Stomach smooth muscle (tissue), 2 donors: ENCODE measurements at regions not wholly inside any gene's neighbourhood (a gene's known extent, or its start where the extent isn't known, plus 50 kb on each side); places are given as distances from the start of the nearest gene placed in this dataset.

Experiments used
- H3K27ac ChIP-seq: one replicate; pipeline ENCODE4 v1.7.0; 2013; ENCODE audit warnings: mild to moderate bottlenecking, low read length, inconsistent platforms
- H3K27me3 ChIP-seq, 2 donors: one replicate each; pipeline ENCODE4 v1.7.0; 2013; ENCODE audit warnings: low read length in 2 of 2; ENCODE audit not compliant: insufficient read depth in 2 of 2, control insufficient read depth in 1 of 2
- H3K36me3 ChIP-seq, 2 donors: one replicate each; pipeline ENCODE4 v1.7.0; 2013; ENCODE audit warnings: low read length in 2 of 2; ENCODE audit not compliant: control insufficient read depth in 2 of 2, insufficient read depth in 2 of 2
- H3K4me1 ChIP-seq: one replicate; pipeline ENCODE4 v1.7.0; 2013; ENCODE audit warnings: low read length; ENCODE audit not compliant: control insufficient read depth, insufficient read depth
- H3K4me3 ChIP-seq, 2 donors: one replicate each; pipeline ENCODE4 v1.7.0; 2013; ENCODE audit warnings: low read length in 2 of 2
- H3K9ac ChIP-seq, 2 donors: one replicate each; pipeline ENCODE4 v1.7.0; 2013; ENCODE audit warnings: low read length in 2 of 2, mild to moderate bottlenecking in 1 of 2
- H3K9me3 ChIP-seq, 2 donors: one replicate each; pipeline ENCODE4 v1.7.0; 2013; ENCODE audit warnings: low read length in 2 of 2; ENCODE audit not compliant: control insufficient read depth in 2 of 2
- donor health status: healthy.
- donor health status: Pancreatic carcinoma.

DNA sequence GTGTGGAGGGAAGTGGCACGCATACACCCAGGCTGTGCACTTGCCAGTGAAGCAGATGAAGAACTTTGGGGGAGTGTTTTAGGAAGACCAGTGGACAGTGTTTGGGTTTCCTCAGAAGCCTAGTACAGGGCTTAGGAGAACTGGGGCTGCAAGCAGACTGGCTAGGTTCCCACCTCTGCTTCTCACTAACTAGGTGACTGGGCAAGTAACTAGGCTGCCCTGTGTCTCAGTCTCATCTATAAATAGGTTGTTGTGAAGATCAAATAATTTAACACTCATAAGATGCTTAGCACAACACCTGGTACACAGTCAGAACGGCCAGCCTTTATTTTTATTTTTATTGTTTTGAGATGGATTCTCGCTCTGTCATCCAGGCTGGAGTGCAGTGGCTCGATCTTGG lies 312.1 kb downstream of the CDH26 start:
- Histone ChIP-seq H3K27ac (no peak overlapping the region), H3K9ac (no peak overlapping the region), H3K4me1 (no peaks in the 10 kb centered on the region), H3K9me3 (no peaks in the 10 kb centered on the region), H3K4me3 (no peak overlapping the region), H3K27me3 (peaks cover 4 to 9% of the 10 kb centered on the region in 2 donors), H3K36me3 (no peaks in the 10 kb centered on the region)

DNA sequence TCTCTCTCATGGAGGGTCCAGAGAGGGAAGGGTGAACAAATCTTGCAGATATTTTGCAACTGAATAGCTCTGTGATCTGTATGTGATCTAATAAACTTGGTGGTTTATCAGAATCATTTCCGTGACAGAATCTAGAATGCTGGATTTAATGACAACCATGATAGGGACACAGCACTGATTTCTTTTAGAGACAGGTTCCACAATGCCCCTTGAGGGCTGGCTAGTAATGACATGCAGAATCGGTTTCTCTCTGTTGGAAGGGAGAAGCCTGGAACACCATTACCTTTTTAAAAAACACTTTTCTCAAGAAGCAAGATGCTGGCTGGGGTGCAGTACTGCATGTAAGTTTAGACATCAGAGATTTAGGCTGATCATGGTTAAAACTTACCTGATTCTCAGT lies 313.4 kb downstream of the CDH26 start:
- H3K4me1 ChIP-seq, result no peaks in the 10 kb centered on the region
- H3K4me3 ChIP-seq, result no peak overlapping the region
- H3K27me3 ChIP-seq, result peaks cover 4 to 11% of the 10 kb centered on the region in 2 donors
- no peak overlapping the region for H3K27ac ChIP-seq
- no peaks in the 10 kb centered on the region for H3K36me3 ChIP-seq
- no peak overlapping the region for H3K9ac ChIP-seq
- no peaks in the 10 kb centered on the region for H3K9me3 ChIP-seq

DNA sequence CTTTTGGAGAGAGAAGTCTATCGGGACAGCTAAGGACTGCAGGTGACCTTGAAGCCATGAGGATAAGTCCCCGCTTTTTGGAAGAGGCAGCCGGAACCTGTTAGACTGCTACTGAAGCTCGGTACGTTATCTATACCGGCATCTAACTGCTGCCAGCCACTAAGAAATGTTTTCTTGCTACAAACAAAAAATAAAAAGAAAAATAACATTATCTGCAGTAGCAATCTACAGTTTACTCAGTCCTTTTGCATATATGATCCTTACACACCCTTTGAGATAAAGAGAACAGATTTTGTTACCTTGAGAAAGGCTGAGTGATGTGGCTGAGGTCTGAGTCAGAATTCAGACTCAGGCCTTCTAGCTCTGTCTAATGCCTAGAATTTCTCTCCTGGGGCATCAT lies 314.6 kb downstream of the CDH26 start:
- H3K27me3 ChIP-seq, result peaks cover 4 to 7% of the 10 kb centered on the region in 2 donors
- H3K27ac ChIP-seq, result no peak overlapping the region
- H3K36me3 ChIP-seq, result no peaks in the 10 kb centered on the region
- no peaks in the 10 kb centered on the region for H3K9me3 ChIP-seq
- no peak overlapping the region for H3K9ac ChIP-seq
- H3K4me1 ChIP-seq, result no peaks in the 10 kb centered on the region
- H3K4me3 ChIP-seq, result no peak overlapping the region

DNA sequence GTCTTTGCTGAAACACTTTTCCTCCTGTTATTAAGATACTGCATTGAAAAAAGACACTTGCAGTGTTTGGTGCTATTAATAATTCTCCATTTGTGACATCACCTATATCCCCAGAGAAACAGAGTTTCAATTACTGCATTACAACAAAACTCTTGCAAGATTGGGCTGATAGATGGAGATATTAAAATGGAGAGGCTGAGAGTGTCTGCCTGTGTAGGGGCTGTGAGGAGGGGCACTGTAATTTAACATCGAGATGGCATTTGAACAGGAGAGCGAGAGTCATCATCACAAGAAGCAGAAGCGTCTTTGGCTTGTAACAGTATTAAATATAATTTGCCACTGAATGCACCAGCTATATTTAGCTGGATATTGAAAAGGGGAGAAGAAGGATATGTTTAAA lies 316.5 kb downstream of the CDH26 start:
- H3K36me3 ChIP-seq, result no peaks in the 10 kb centered on the region
- H3K27me3 ChIP-seq, result peaks cover 4 to 7% of the 10 kb centered on the region in 2 donors
- H3K4me1 ChIP-seq, result no peaks in the 10 kb centered on the region
- H3K9me3 ChIP-seq, result no peaks in the 10 kb centered on the region
- no peak overlapping the region for H3K4me3 ChIP-seq
- no peak overlapping the region for H3K27ac ChIP-seq
- no peak overlapping the region for H3K9ac ChIP-seq

DNA sequence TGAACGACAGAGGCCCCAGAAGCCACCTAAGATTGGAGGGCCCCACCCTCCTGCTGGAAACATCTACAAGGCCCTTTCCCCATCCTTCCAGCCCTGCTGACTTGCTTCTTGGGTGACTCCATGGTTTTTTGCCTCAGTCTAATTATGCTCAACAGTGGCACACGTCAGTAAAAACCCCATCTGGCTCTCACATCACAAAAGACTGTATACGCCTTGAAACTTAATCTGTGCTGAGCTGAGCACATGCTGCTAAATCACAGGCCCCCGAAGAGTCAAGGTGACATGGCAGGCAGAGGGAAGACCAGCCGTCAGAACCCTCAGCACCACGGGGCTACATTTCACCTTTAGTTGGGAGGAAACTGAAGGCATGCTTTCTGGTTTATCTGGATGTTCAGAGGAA lies 323.1 kb downstream of the CDH26 start:
- Histone ChIP-seq H3K9ac (no peak overlapping the region), H3K9me3 (no peaks in the 10 kb centered on the region), H3K4me3 (no peak overlapping the region), H3K27ac (no peak overlapping the region), H3K27me3 (peaks cover 0 to under 1% of the 10 kb centered on the region in 2 donors), H3K4me1 (no peaks in the 10 kb centered on the region), H3K36me3 (no peaks in the 10 kb centered on the region)

DNA sequence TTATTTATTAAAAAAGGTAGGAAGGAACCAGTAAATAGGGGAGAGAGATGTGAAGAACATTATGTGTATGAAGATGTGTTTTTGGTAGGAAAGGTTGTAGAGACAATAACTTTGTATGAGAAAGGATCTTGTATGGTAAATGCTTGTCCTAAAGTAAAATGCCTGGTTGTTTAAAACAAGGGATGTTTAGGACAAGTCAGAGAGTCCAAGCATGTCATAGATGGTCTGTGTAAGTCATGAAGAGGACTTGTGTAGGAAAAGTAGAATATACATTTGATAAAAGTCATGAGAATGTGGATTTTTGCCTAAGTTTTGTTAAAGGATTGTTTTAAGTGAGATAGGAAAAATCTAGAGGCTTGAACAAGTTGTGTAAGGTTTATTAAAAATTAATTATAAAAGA lies 325.1 kb downstream of the CDH26 start:
- Histone ChIP-seq H3K4me1 (no peaks in the 10 kb centered on the region), H3K27ac (no peak overlapping the region), H3K27me3 (no peaks in the 10 kb centered on the region), H3K9me3 (peaks cover 0 to 4% of the 10 kb centered on the region in 2 donors), H3K9ac (no peak overlapping the region), H3K4me3 (no peak overlapping the region), H3K36me3 (no peaks in the 10 kb centered on the region)

DNA sequence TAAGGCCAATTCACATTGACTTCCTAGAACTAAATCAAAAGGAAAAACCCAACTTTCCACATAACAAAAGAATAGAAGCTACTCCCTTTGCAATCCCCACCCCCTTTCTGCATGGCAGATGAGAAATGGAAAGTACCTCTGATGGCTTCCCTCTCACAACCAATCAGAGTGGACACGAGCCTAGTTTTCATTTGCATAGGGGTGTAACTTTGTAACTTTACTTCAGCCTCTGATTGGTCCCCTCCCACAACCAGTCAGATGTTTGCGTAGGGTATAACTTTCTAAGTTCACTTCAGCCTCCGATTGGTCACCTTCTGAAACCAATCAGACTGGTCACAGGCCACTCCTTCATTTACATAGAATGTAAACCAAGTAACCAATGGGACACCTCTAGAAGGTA lies 328.5 kb downstream of the CDH26 start:
- no peaks in the 10 kb centered on the region for H3K4me1 ChIP-seq
- H3K4me3 ChIP-seq, result no peak overlapping the region
- H3K27me3 ChIP-seq, result no peaks in the 10 kb centered on the region
- no peak overlapping the region for H3K27ac ChIP-seq
- no peaks in the 10 kb centered on the region for H3K36me3 ChIP-seq
- peaks cover 3 to 15% of the 10 kb centered on the region in 2 donors for H3K9me3 ChIP-seq
- no peak overlapping the region for H3K9ac ChIP-seq

DNA sequence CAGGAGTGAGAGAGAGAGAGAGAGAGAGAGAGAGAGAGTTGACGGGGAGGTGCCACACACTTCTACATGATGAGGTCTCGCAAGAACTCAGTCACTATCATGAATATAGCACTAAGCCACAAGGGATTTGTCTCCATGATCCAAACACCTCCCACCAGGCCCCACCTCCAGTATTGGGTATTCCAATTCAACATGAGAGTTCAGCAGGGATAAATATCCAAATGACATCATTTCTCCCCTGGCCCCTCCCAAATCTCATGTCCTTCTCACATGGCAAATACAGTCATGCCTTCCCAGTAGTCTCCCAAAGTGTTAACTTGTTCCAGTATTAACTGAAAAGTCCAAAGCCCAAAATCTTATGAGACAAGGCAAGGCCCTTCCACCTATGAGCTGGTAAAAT lies 330.7 kb downstream of the CDH26 start:
- no peak overlapping the region for H3K9ac ChIP-seq
- H3K27ac ChIP-seq, result no peak overlapping the region
- no peaks in the 10 kb centered on the region for H3K4me1 ChIP-seq
- H3K36me3 ChIP-seq, result no peaks in the 10 kb centered on the region
- H3K9me3 ChIP-seq, result peaks cover 3 to 15% of the 10 kb centered on the region in 2 donors
- H3K27me3 ChIP-seq, result no peaks in the 10 kb centered on the region
- no peak overlapping the region for H3K4me3 ChIP-seq

DNA sequence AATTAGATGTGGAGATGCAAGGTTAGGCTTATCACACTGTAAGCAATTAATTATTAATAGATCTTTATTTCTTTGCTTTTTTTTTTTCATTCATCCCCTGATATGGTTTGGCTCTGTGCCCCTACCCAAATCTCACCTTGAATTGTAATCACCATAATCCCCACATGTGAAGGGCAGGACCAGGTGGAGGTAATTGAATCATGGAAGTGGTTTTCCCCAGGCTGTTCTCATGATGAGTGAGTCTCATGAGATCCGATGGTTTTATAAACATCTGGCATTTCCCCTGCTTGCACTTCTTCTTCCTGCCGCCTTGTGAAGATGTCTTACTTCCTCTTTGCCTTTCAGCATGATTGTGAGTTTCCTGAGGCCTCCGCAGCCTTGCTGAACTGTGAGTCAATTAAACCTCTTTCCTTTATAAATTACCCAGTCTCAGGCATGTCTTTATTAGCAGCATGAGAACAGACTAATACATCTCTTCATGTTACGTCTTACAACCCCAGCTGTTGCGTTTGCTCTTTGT lies 333.8 kb downstream of the CDH26 start:
- Histone ChIP-seq H3K9ac (no peak overlapping the region), H3K27me3 (peaks cover 0 to 2% of the 10 kb centered on the region in 2 donors), H3K4me3 (no peak overlapping the region), H3K27ac (no peak overlapping the region), H3K4me1 (no peaks in the 10 kb centered on the region), H3K9me3 (peaks cover 3 to 15% of the 10 kb centered on the region in 2 donors), H3K36me3 (no peaks in the 10 kb centered on the region)

DNA sequence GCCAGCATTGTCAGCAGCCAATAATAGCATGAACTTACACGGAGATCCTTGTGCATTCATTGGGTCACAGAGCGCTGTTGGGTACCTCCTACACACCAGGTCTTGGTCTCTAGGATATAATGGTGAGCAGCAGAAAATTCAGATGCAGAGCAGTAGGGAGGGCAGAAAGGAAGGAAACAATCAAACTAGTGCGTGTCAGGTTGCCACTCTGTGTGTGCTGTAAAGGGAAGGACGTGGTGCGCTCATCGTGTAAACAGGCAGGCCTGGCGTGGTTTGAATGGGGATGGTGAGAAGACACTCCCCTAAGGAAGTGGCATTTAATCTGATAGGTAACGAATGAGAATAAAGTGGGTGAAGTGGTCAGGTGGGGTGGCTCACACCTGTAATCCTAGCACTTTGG lies 336.4 kb downstream of the CDH26 start:
- Histone ChIP-seq H3K4me1 (no peaks in the 10 kb centered on the region), H3K9me3 (peaks cover 3 to 7% of the 10 kb centered on the region in 2 donors), H3K27ac (no peak overlapping the region), H3K36me3 (no peaks in the 10 kb centered on the region), H3K9ac (no peak overlapping the region), H3K27me3 (peaks cover 0 to 2% of the 10 kb centered on the region in 2 donors), H3K4me3 (no peak overlapping the region)

DNA sequence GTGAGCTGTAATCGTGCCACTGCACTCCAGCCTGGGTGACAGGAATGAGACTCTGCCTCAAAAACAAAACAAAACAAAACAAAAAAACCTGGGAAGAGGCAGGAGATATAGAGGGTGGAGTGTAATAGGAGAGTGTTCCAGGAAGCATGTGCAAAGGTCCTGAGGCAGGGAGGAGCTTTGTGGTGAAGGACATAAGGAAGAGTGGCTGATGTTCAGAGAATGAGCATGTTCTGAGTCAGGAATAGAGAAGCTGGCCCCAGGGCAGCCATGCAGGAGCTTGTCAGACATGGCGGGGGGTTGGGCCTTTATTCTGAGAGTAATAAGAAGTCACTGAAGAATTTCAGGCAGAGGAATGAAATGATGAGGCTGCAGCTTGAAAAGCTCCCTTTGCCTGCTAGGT lies 337.0 kb downstream of the CDH26 start:
- Histone ChIP-seq H3K27me3 (peaks cover 0 to 2% of the 10 kb centered on the region in 2 donors), H3K36me3 (no peaks in the 10 kb centered on the region), H3K4me3 (no peak overlapping the region), H3K27ac (no peak overlapping the region), H3K4me1 (no peaks in the 10 kb centered on the region), H3K9ac (no peak overlapping the region), H3K9me3 (peaks cover 3% of the 10 kb centered on the region in 2 donors)
